K562 (cell line): ENCODE measurements at regions not wholly inside any gene's neighbourhood (a gene's known extent, or its start where the extent isn't known, plus 50 kb on each side); places are given as distances from the start of the nearest gene placed in this dataset.
A peak's percentile ranks its signal among the peaks of the same experiment; 100 is the strongest.

Experiments
- ARNT ChIP-seq, 2 experiments: fragments of 450-650 bp; IDR thresholded peaks; 2 replicates each; pipeline ENCODE4 v1.6.1; 2016; ENCODE audit warnings: mild to moderate bottlenecking in 1 of 2
- BACH1 ChIP-seq: fragments of 200-800 bp; sonication (Bioruptor generic); IDR thresholded peaks from 2 replicates; pipeline ENCODE4 v1.6.1; 2016; ENCODE audit warnings: missing genetic modification characterization, missing compliant biosample characterization
- BRD4 ChIP-seq: fragments of 200-600 bp; sonication (generic); IDR thresholded peaks from 2 replicates; pipeline ENCODE4 v1.6.1; 2017; ENCODE audit warnings: inconsistent platforms
- FUS ChIP-seq: fragments of 200-400 bp; formaldehyde crosslinking; optimal IDR thresholded peaks from 2 replicates; pipeline ENCODE3; 2017; ENCODE audit warnings: low read depth, low read length
- MYNN ChIP-seq, 2 experiments: sonication (generic); formaldehyde crosslinking in 1 of 2; IDR thresholded peaks; 2 replicates each; pipeline versions ENCODE4 v1.5.0 to v1.6.1; 2016 to 2020; ENCODE audit warnings: antibody characterized with exemption in 1 of 2, missing genetic modification reagents in 1 of 2
- NFIC ChIP-seq: fragments of 450-650 bp; IDR thresholded peaks from 2 replicates; pipeline ENCODE4 v1.6.1; 2017; ENCODE audit warnings: mild to moderate bottlenecking, inconsistent platforms
- NRF1 ChIP-seq, 2 experiments: fragments of 450-650 bp; IDR thresholded peaks in 1 of 2; conservative IDR thresholded peaks in 1 of 2; 2 replicates each; pipeline ENCODE4 v1.6.1; 2014; ENCODE audit warnings: mild to moderate bottlenecking in 2 of 2
- PCBP2 ChIP-seq: fragments of 200-400 bp; formaldehyde crosslinking; IDR thresholded peaks from 2 replicates; pipeline ENCODE4 v1.6.1; 2018; ENCODE audit warnings: low read length, low read depth, mild to moderate bottlenecking, moderate library complexity; ENCODE audit not compliant: poor library complexity, severe bottlenecking
- POLR2AphosphoS5 ChIP-seq: IDR thresholded peaks from 2 replicates; pipeline ENCODE4 v1.6.1; 2011; ENCODE audit warnings: mild to moderate bottlenecking, low read depth, low read length, moderate library complexity; ENCODE audit not compliant: control insufficient read depth, insufficient read depth
- PURB ChIP-seq: sonication (generic); formaldehyde crosslinking; IDR thresholded peaks from 2 replicates; pipeline ENCODE4 v1.9.0; 2021; ENCODE audit warnings: low read depth, mild to moderate bottlenecking, missing genetic modification reagents
- SIRT6 ChIP-seq: IDR thresholded peaks from one replicate; pipeline ENCODE4 v1.6.1; 2012; ENCODE audit warnings: low read depth, mild to moderate bottlenecking, control low read depth, inconsistent platforms, low read length, moderate library complexity
- TAF15 ChIP-seq: fragments of 200-400 bp; formaldehyde crosslinking; IDR thresholded peaks from 2 replicates; pipeline ENCODE4 v1.6.1; 2017; ENCODE audit warnings: mild to moderate bottlenecking, low read depth, low read length, moderate library complexity
- ZC3H11A ChIP-seq: IDR thresholded peaks from 2 replicates; pipeline ENCODE4 v1.6.1; 2012; ENCODE audit warnings: low read depth, low read length, improper control_type of control experiment
- ZFP1 ChIP-seq: fragments of 450-650 bp; formaldehyde crosslinking; IDR thresholded peaks from 2 replicates; pipeline ENCODE4 v1.4.0; 2020; ENCODE audit warnings: mild to moderate bottlenecking, mixed read lengths
- ZNF76 ChIP-seq: fragments of 250-450 bp; sonication (Bioruptor Pico); IDR thresholded peaks from 2 replicates; pipeline ENCODE4 v1.4.0; 2020; ENCODE audit warnings: mild to moderate bottlenecking, moderate library complexity, borderline replicate concordance
- ZNF79 ChIP-seq: fragments of 250-450 bp; sonication (Bioruptor Pico); IDR thresholded peaks from 2 replicates; pipeline ENCODE4 v1.4.0; 2020; ENCODE audit warnings: low read depth, mild to moderate bottlenecking, moderate library complexity
- ZSCAN32 ChIP-seq: fragments of 450-650 bp; formaldehyde crosslinking; IDR thresholded peaks from 2 replicates; pipeline ENCODE4 v1.4.0; 2020; ENCODE audit warnings: mild to moderate bottlenecking, moderate library complexity
- TF ChIP-seq, protein P1 (sequence below): fragments of 450-650 bp; formaldehyde crosslinking; IDR thresholded peaks from 2 replicates; pipeline ENCODE4 v1.4.0; 2020; ENCODE audit warnings: mild to moderate bottlenecking
- TF ChIP-seq, protein P2 (sequence below): sonication (generic); formaldehyde crosslinking; IDR thresholded peaks from 2 replicates; pipeline ENCODE4 v1.4.0; 2020; ENCODE audit warnings: mild to moderate bottlenecking, missing genetic modification reagents
- TF ChIP-seq, protein P3 (sequence below), 2 experiments: IDR thresholded peaks; 2 replicates each; pipeline ENCODE4 v1.6.1; 2012; ENCODE audit warnings: improper control_type of control experiment in 2 of 2, low read depth in 2 of 2, low read length in 2 of 2, borderline replicate concordance in 1 of 2
- TF ChIP-seq, protein P4 (sequence below): fragments of 250-450 bp; sonication (Bioruptor Pico); IDR thresholded peaks from 2 replicates; pipeline ENCODE4 v1.4.0; 2020; ENCODE audit warnings: mild to moderate bottlenecking, moderate library complexity

DNA sequence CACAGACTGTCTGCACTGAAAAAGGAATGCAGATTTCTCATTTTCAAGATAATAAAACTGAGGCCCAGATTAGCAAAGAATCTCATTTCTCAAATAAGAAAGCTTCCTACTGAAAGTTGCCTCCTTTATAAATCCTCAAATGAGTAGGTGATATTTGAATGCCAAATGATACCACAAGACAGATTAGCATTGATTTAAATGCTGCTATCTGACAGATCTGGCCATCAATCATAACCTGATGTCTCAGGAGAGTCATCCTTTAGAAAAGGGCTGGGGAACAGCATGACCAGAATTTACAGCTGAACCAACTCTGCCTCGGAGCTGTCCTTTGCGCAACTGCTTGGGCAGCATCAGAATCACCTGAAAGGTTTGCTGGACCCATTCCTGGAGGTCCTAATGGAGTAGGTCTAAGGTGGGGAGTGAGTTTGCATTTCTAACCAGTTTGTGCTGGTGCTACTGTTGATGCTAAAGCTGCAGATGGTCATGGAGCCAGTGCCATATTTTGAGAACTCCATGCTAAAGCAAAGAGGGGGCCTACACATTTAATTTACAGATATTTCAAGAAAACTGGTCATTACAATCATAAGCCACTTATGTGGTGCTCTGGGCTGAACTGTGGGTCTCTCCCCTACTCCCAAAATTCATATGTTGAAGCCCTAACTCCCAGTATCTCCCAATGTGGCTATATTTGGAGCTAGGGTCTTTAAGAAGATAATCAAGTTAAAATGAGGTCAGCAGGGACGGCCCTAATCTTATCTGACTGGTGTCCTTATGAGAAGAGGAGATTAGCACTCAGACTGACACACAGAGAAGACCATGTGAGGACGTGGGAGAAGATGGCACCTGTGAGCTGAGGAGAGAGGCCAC, 295.5 kb upstream of the JARID2 start (continued):
- TF ChIP-seq, protein P1, sequence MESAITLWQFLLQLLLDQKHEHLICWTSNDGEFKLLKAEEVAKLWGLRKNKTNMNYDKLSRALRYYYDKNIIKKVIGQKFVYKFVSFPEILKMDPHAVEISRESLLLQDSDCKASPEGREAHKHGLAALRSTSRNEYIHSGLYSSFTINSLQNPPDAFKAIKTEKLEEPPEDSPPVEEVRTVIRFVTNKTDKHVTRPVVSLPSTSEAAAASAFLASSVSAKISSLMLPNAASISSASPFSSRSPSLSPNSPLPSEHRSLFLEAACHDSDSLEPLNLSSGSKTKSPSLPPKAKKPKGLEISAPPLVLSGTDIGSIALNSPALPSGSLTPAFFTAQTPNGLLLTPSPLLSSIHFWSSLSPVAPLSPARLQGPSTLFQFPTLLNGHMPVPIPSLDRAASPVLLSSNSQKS (CRISPR knock-in tag), result no peak
- TF ChIP-seq ZC3H11A (no peak), BRD4 (no peak), PURB (no peak), POLR2AphosphoS5 (peak; percentile 31; the same call in 1 of the 2 replicates), ZNF79 (no peak), PCBP2 (no peak), NFIC (peak; percentile 51), NRF1 (conservative IDR thresholded peaks at IDR 0.05 in 1 of 2, IDR thresholded peaks at IDR 0.05 in 1 of 2) (peak; percentile 36 to 44; a peak in 2 of 4 replicates), TAF15 (no peak), ZFP1 (CRISPR knock-in tag) (no peak), ARNT (IDR thresholded peaks at IDR 0.05) (no peak), MYNN (IDR thresholded peaks at IDR 0.05) (no peak), MYNN (CRISPR knock-in tag; IDR thresholded peaks at IDR 0.05) (no peak), BACH1 (tag) (0 out of 2 replicates have a peak, but pooled peaks have one; percentile 2), ZSCAN32 (no peak), SIRT6 (no peak), ZNF76 (CRISPR knock-in tag) (no peak), FUS (no peak)
- TF ChIP-seq, protein P2, sequence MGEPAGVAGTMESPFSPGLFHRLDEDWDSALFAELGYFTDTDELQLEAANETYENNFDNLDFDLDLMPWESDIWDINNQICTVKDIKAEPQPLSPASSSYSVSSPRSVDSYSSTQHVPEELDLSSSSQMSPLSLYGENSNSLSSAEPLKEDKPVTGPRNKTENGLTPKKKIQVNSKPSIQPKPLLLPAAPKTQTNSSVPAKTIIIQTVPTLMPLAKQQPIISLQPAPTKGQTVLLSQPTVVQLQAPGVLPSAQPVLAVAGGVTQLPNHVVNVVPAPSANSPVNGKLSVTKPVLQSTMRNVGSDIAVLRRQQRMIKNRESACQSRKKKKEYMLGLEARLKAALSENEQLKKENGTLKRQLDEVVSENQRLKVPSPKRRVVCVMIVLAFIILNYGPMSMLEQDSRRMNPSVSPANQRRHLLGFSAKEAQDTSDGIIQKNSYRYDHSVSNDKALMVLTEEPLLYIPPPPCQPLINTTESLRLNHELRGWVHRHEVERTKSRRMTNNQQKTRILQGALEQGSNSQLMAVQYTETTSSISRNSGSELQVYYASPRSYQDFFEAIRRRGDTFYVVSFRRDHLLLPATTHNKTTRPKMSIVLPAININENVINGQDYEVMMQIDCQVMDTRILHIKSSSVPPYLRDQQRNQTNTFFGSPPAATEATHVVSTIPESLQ (CRISPR knock-in tag), result no peak
- TF ChIP-seq, protein P3, sequence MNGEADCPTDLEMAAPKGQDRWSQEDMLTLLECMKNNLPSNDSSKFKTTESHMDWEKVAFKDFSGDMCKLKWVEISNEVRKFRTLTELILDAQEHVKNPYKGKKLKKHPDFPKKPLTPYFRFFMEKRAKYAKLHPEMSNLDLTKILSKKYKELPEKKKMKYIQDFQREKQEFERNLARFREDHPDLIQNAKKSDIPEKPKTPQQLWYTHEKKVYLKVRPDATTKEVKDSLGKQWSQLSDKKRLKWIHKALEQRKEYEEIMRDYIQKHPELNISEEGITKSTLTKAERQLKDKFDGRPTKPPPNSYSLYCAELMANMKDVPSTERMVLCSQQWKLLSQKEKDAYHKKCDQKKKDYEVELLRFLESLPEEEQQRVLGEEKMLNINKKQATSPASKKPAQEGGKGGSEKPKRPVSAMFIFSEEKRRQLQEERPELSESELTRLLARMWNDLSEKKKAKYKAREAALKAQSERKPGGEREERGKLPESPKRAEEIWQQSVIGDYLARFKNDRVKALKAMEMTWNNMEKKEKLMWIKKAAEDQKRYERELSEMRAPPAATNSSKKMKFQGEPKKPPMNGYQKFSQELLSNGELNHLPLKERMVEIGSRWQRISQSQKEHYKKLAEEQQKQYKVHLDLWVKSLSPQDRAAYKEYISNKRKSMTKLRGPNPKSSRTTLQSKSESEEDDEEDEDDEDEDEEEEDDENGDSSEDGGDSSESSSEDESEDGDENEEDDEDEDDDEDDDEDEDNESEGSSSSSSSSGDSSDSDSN (IDR thresholded peaks at IDR 0.05; ENCODE audit: borderline replicate concordance in 1 of 2, low read depth in 2 of 2, low read length in 2 of 2), result no peak
- TF ChIP-seq, protein P4, sequence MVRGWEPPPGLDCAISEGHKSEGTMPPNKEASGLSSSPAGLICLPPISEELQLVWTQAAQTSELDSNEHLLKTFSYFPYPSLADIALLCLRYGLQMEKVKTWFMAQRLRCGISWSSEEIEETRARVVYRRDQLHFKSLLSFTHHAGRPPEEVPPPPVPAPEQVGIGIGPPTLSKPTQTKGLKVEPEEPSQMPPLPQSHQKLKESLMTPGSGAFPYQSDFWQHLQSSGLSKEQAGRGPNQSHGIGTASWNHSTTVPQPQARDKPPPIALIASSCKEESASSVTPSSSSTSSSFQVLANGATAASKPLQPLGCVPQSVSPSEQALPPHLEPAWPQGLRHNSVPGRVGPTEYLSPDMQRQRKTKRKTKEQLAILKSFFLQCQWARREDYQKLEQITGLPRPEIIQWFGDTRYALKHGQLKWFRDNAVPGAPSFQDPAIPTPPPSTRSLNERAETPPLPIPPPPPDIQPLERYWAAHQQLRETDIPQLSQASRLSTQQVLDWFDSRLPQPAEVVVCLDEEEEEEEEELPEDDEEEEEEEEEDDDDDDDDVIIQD (CRISPR knock-in tag), result no peak
